DOHH2 (cell line): ENCODE measurements at regions not wholly inside any gene's neighbourhood (a gene's known extent, or its start where the extent isn't known, plus 50 kb on each side); places are given as distances from the start of the nearest gene placed in this dataset.

Source experiments
- CTCF ChIP-seq: fragments of 200-600 bp; sonication (generic); IDR thresholded peaks from one replicate; pipeline ENCODE4 v1.5.1; 2014; ENCODE audit warnings: antibody characterized with exemption, mild to moderate bottlenecking, low read depth, low read length; ENCODE audit not compliant: poor library complexity, severe bottlenecking
- EZH2phosphoT487 ChIP-seq: fragments of 200-600 bp; sonication (generic); IDR thresholded peaks from 2 replicates; pipeline ENCODE4 v1.6.1; 2017; ENCODE audit warnings: borderline replicate concordance, mild to moderate bottlenecking, antibody characterized with exemption, low read length, moderate library complexity, mixed read lengths

DNA sequence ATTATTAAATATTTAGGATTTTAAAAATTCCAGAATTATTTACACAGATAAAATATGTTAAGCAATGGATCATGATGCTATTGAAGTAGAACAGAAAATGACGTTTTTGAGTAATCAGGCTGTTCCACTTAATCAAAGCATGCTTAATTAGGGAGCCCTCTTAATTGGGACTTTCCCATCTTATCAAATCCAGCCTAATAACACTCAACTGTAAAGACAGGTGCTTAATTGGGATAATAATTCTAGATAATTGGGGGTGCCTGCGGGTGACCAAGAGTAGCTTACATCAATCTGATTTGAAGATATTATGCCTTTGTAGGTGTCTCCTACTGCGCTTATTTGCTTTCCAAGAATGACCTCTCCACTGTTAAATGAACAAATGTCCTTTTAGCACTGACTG, 742.2 kb upstream of the SLITRK6 start:
- TF ChIP-seq EZH2phosphoT487 (no peak), CTCF (no peak)
